ENCODE measurements at regions not wholly inside any gene's neighbourhood (a gene's known extent, or its start where the extent isn't known, plus 50 kb on each side); places are given as distances from the start of the nearest gene placed in this dataset.

GRCh38 chr17:17413821-17414220 is 63.0 kb upstream of the MED9 start:
- 95% methylated on average over 7 of the region's 7 CpGs for WGBS (ENCODE audit: low lambda C conversion rate)
- H3K9ac ChIP-seq (ENCODE audit: insufficient read depth, low read depth, low read length): no peak overlapping the region
- no peaks in the 10 kb centered on the region for H3K9me3 ChIP-seq (ENCODE audit: low read length)
- no peak for ATAC-seq
- no peaks in the 10 kb centered on the region for H3K27me3 ChIP-seq (ENCODE audit: control insufficient read depth in 1 of 2, insufficient read depth in 2 of 2, low read length in 2 of 2)
- CTCF ChIA-PET (ENCODE audit: low intra/inter-chr PET ratio, low total read pairs): no interaction called here
- TF ChIP-seq ZNF232 (CRISPR knock-in tag; IDR thresholded peaks at IDR 0.05; ENCODE audit: borderline replicate concordance) (no peak), TFAP4 (IDR thresholded peaks at IDR 0.05; ENCODE audit: borderline replicate concordance, low read depth) (no peak), RNF2 (conservative IDR thresholded peaks at IDR 0.05; ENCODE audit: low read depth) (no peak), ZNF326 (CRISPR knock-in tag; IDR thresholded peaks at IDR 0.05; ENCODE audit: borderline replicate concordance) (no peak), ZMAT5 (CRISPR knock-in tag; IDR thresholded peaks at IDR 0.05; ENCODE audit: borderline replicate concordance, low read depth) (no peak), ZBTB20 (CRISPR knock-in tag; IDR thresholded peaks at IDR 0.05; ENCODE audit: borderline replicate concordance, low read depth) (no peak), NFYB (CRISPR knock-in tag; IDR thresholded peaks at IDR 0.05) (no peak), EP300 (IDR thresholded peaks at IDR 0.05; ENCODE audit: low read depth in 2 of 2, low read length in 2 of 2) (no peak), EP300 (CRISPR knock-in tag; IDR thresholded peaks at IDR 0.05; ENCODE audit: borderline replicate concordance) (no peak)
- POLR2A ChIA-PET: no interaction called here
- H3K79me2 ChIP-seq (ENCODE audit: insufficient read depth, low read length): no peaks in the 10 kb centered on the region
- H3K4me2 ChIP-seq (ENCODE audit: low read depth, low read length): no peak overlapping the region
- FAIRE-seq: no peak
- peaks cover 38% of the 10 kb centered on the region for H3K4me1 ChIP-seq (ENCODE audit: insufficient read depth, low read length)
- no peak overlapping the region for H2AFZ ChIP-seq (ENCODE audit: low read length)
- no peak overlapping the region for H3K27ac ChIP-seq (ENCODE audit: extremely low read length, insufficient read depth, low read length)
- intact Hi-C loops (cut with micrococcal nuclease; ENCODE audit: unreplicated experiment) (no loop called here), in situ Hi-C loops (cut with HindIII; ENCODE audit: extremely low pct_ligation_motif_present, low pct_unique_long_range_greater_than_20kb) (no loop called here)
- no TSS peak for BruUV-seq (replicated peaks)
- H3K4me3 ChIP-seq (replicated peaks in 1 of 3; ENCODE audit: insufficient read depth in 1 of 3, low read depth in 2 of 3, low read length in 3 of 3): no peak overlapping the region
- DNase-seq (ENCODE audit: low spot score): no peak
- no peaks in the 10 kb centered on the region for H3K36me3 ChIP-seq (replicated peaks in 1 of 2; ENCODE audit: control insufficient read depth in 1 of 2, insufficient read depth in 2 of 2, low read length in 2 of 2)
- no peaks in the 10 kb centered on the region for H4K20me1 ChIP-seq (ENCODE audit: insufficient read depth, low read length)
